GM21528 (cell line): ENCODE measurements at regions not wholly inside any gene's neighbourhood (a gene's known extent, or its start where the extent isn't known, plus 50 kb on each side); places are given as distances from the start of the nearest gene placed in this dataset.
"Not testable (repeated sequence)": the region's sequence is repeated elsewhere in the genome, so short reads cannot be mapped to it uniquely, and the experiment has no call there.

Source experiments
- ATAC-seq: cut with Tn5 transposase; IDR thresholded peaks from one replicate; pipeline ENCODE4 v1.9.1; 2021; ENCODE audit warnings: mild to moderate bottlenecking, moderate library complexity; ENCODE audit not compliant: unreplicated experiment, low FRiP score

GRCh38 chr13:18248533-18249240 is 932.9 kb downstream of the TUBA3C start:
- ATAC-seq, result not testable (repeated sequence)

- ATAC-seq, result not testable (repeated sequence)
Measured at GRCh38 chr13:18240086-18240485, 941.5 kb downstream of the TUBA3C start.

- ATAC-seq, result not testable (repeated sequence)
Measured at GRCh38 chr13:18238586-18238985, 943.0 kb downstream of the TUBA3C start.

GRCh38 chr13:18236528-18236815 is 945.2 kb downstream of the TUBA3C start:
- no peak for ATAC-seq

- no peak for ATAC-seq
Measured at GRCh38 chr13:18235756-18236527, 945.7 kb downstream of the TUBA3C start.

GRCh38 chr13:18235172-18235571 is 946.5 kb downstream of the TUBA3C start:
- no peak for ATAC-seq

GRCh38 chr13:18234451-18234850 is 947.2 kb downstream of the TUBA3C start:
- ATAC-seq, result not testable (repeated sequence)

GRCh38 chr13:18233783-18234299 is 947.8 kb downstream of the TUBA3C start:
- no peak for ATAC-seq

- no peak for ATAC-seq
Measured at GRCh38 chr13:18232994-18233782, 948.4 kb downstream of the TUBA3C start.

GRCh38 chr13:18232298-18232993 is 949.2 kb downstream of the TUBA3C start:
- no peak for ATAC-seq

- ATAC-seq, result not testable (repeated sequence)
Measured at GRCh38 chr13:18224411-18224810, 957.2 kb downstream of the TUBA3C start.

- ATAC-seq, result peak; percentile 39
Measured at GRCh38 chr13:18214689-18215088, 966.9 kb downstream of the TUBA3C start.

GRCh38 chr13:18213511-18213910 is 968.1 kb downstream of the TUBA3C start:
- not testable (repeated sequence) for ATAC-seq

GRCh38 chr13:18212873-18213272 is 968.8 kb downstream of the TUBA3C start:
- peak; percentile 45 for ATAC-seq

GRCh38 chr13:18211752-18212560 is 969.7 kb downstream of the TUBA3C start:
- peak; percentile 98 for ATAC-seq

- ATAC-seq, result not testable (repeated sequence)
Measured at GRCh38 chr13:18204614-18205178, 976.9 kb downstream of the TUBA3C start.

- not testable (repeated sequence) for ATAC-seq
Measured at GRCh38 chr13:18195365-18195678, 986.3 kb downstream of the TUBA3C start.

- not testable (repeated sequence) for ATAC-seq
Measured at GRCh38 chr13:18194631-18195364, 986.8 kb downstream of the TUBA3C start.

GRCh38 chr13:18194104-18194503 is 987.5 kb downstream of the TUBA3C start:
- ATAC-seq, result not testable (repeated sequence)
